Thymus (tissue), 11 donors: ENCODE measurements at regions not wholly inside any gene's neighbourhood (a gene's known extent, or its start where the extent isn't known, plus 50 kb on each side); places are given as distances from the start of the nearest gene placed in this dataset.

Experiments
- DNase-seq, 9 donors: peaks; one replicate each; pipeline ENCODE4 v3.0.0-alpha.2; 2013; ENCODE audit warnings: low spot score in 9 of 9, low read depth in 6 of 9, missing footprints in 1 of 9
- H3K27ac ChIP-seq, 2 donors: one replicate each; pipeline ENCODE4 v1.5.1; 2013; ENCODE audit warnings: control low read depth in 1 of 2, low read depth in 1 of 2, low read length in 1 of 2, mild to moderate bottlenecking in 1 of 2, moderate library complexity in 1 of 2
- H3K27me3 ChIP-seq, 2 donors: one replicate each; pipeline ENCODE4 v1.5.1; 2013; ENCODE audit warnings: low read length in 1 of 2; ENCODE audit not compliant: control insufficient read depth in 2 of 2, insufficient read depth in 1 of 2
- H3K36me3 ChIP-seq, 2 donors: one replicate each; pipeline ENCODE4 v1.5.1; 2013; ENCODE audit warnings: low read length in 1 of 2, mild to moderate bottlenecking in 1 of 2, moderate library complexity in 1 of 2; ENCODE audit not compliant: control insufficient read depth in 2 of 2, insufficient read depth in 2 of 2
- H3K4me1 ChIP-seq, 2 donors: one replicate each; pipeline ENCODE4 v1.5.1; 2013; ENCODE audit warnings: low read length in 2 of 2; ENCODE audit not compliant: control insufficient read depth in 2 of 2, insufficient read depth in 2 of 2
- H3K4me3 ChIP-seq, 2 donors: one replicate each; pipeline ENCODE4 v1.5.1; 2013; ENCODE audit warnings: low read length in 2 of 2, control low read depth in 1 of 2, mild to moderate bottlenecking in 1 of 2
- H3K9me3 ChIP-seq, 2 donors: one replicate each; pipeline ENCODE4 v1.5.1; 2013; ENCODE audit warnings: low read length in 1 of 2, mild to moderate bottlenecking in 1 of 2; ENCODE audit not compliant: control insufficient read depth in 2 of 2, insufficient read depth in 1 of 2
- WGBS: extraction: QIAGEN DNeasy Blood & Tissue Kit; methylation state at CpG from one replicate; pipeline ENCODE4 v1.1.7; 2013; 5-methylcytosine and 5-hydroxymethylcytosine counted together
- donor health status: healthy.

GRCh38 chr5:171657473-171657872 is 128.1 kb upstream of the SMIM23 start:
- Histone ChIP-seq H3K27ac (no peak overlapping the region), H3K4me3 (no peak overlapping the region), H3K36me3 (no peaks in the 10 kb centered on the region), H3K27me3 (no peaks in the 10 kb centered on the region), H3K9me3 (no peaks in the 10 kb centered on the region), H3K4me1 (peaks cover 0 to 8% of the 10 kb centered on the region in 2 donors)
- WGBS, result 96% methylated on average over 2 of the region's 2 CpGs
- DNase-seq, result no peak

- no peak for DNase-seq
- no peaks in the 10 kb centered on the region for H3K9me3 ChIP-seq
- no peak overlapping the region for H3K4me3 ChIP-seq
- no peaks in the 10 kb centered on the region for H3K36me3 ChIP-seq
- no peaks in the 10 kb centered on the region for H3K27me3 ChIP-seq
- no peak overlapping the region for H3K27ac ChIP-seq
- 93% methylated on average over 5 of the region's 5 CpGs for WGBS
- peaks cover 0 to 8% of the 10 kb centered on the region in 2 donors for H3K4me1 ChIP-seq
Measured at GRCh38 chr5:171659896-171660295, 125.7 kb upstream of the SMIM23 start.

GRCh38 chr5:171660434-171660833 is 125.2 kb upstream of the SMIM23 start:
- Histone ChIP-seq H3K9me3 (no peaks in the 10 kb centered on the region), H3K4me3 (no peak overlapping the region), H3K27me3 (no peaks in the 10 kb centered on the region), H3K36me3 (no peaks in the 10 kb centered on the region), H3K4me1 (peaks cover 0 to 8% of the 10 kb centered on the region in 2 donors), H3K27ac (peak overlapping the region in 1 of 2 donors; percentile 5)
- WGBS, result 19% methylated on average over 9 of the region's 9 CpGs
- peak in 5 of 9 donors; percentile 2 to 30 (median 5) for DNase-seq

GRCh38 chr5:171661143-171661542 is 124.5 kb upstream of the SMIM23 start:
- no peaks in the 10 kb centered on the region for H3K27me3 ChIP-seq
- no peak for DNase-seq
- WGBS, result 92% methylated on average over 2 of the region's 2 CpGs
- H3K27ac ChIP-seq, result no peak overlapping the region
- no peak overlapping the region for H3K4me3 ChIP-seq
- peaks cover 0 to 8% of the 10 kb centered on the region in 2 donors for H3K4me1 ChIP-seq
- no peaks in the 10 kb centered on the region for H3K9me3 ChIP-seq
- H3K36me3 ChIP-seq, result no peaks in the 10 kb centered on the region

GRCh38 chr5:171663311-171664085 is 122.1 kb upstream of the SMIM23 start:
- Histone ChIP-seq H3K4me3 (no peak overlapping the region), H3K36me3 (no peaks in the 10 kb centered on the region), H3K27me3 (no peaks in the 10 kb centered on the region), H3K27ac (no peak overlapping the region), H3K4me1 (peaks cover 0 to 8% of the 10 kb centered on the region in 2 donors), H3K9me3 (no peaks in the 10 kb centered on the region)
- 96% methylated on average over 9 of the region's 9 CpGs for WGBS
- DNase-seq, result no peak

GRCh38 chr5:171664489-171664888 is 121.1 kb upstream of the SMIM23 start:
- 84% methylated on average over 4 of the region's 4 CpGs for WGBS
- Histone ChIP-seq H3K27me3 (no peaks in the 10 kb centered on the region), H3K27ac (no peak overlapping the region), H3K4me3 (no peak overlapping the region), H3K36me3 (no peaks in the 10 kb centered on the region), H3K9me3 (no peaks in the 10 kb centered on the region), H3K4me1 (peaks cover 0 to 8% of the 10 kb centered on the region in 2 donors)
- DNase-seq, result no peak

GRCh38 chr5:171666815-171667214 is 118.8 kb upstream of the SMIM23 start:
- DNase-seq, result no peak

GRCh38 chr5:171667341-171668096 is 118.1 kb upstream of the SMIM23 start:
- no peak for DNase-seq
- Histone ChIP-seq H3K27me3 (no peaks in the 10 kb centered on the region), H3K27ac (no peak overlapping the region), H3K36me3 (no peaks in the 10 kb centered on the region), H3K4me3 (no peak overlapping the region), H3K9me3 (no peaks in the 10 kb centered on the region), H3K4me1 (no peaks in the 10 kb centered on the region)
- WGBS, result 95% methylated on average over 30 of the region's 30 CpGs

More at GRCh38 chr5:171666815-171667214, 118.8 kb upstream of the SMIM23 start:
- WGBS, result 94% methylated on average over 10 of the region's 10 CpGs
- H3K4me3 ChIP-seq, result no peak overlapping the region
- H3K36me3 ChIP-seq, result no peaks in the 10 kb centered on the region
- H3K4me1 ChIP-seq, result no peaks in the 10 kb centered on the region
- no peaks in the 10 kb centered on the region for H3K27me3 ChIP-seq
- no peak overlapping the region for H3K27ac ChIP-seq
- H3K9me3 ChIP-seq, result no peaks in the 10 kb centered on the region

GRCh38 chr5:171668097-171668412 is 117.6 kb upstream of the SMIM23 start:
- H3K4me3 ChIP-seq, result no peak overlapping the region
- no peaks in the 10 kb centered on the region for H3K9me3 ChIP-seq
- no peaks in the 10 kb centered on the region for H3K4me1 ChIP-seq
- no peaks in the 10 kb centered on the region for H3K36me3 ChIP-seq
- 93% methylated on average over 17 of the region's 17 CpGs for WGBS
- DNase-seq, result no peak
- H3K27ac ChIP-seq, result no peak overlapping the region
- H3K27me3 ChIP-seq, result no peaks in the 10 kb centered on the region
